ENCODE measurements at regions not wholly inside any gene's neighbourhood (a gene's known extent, or its start where the extent isn't known, plus 50 kb on each side); places are given as distances from the start of the nearest gene placed in this dataset.

DNA sequence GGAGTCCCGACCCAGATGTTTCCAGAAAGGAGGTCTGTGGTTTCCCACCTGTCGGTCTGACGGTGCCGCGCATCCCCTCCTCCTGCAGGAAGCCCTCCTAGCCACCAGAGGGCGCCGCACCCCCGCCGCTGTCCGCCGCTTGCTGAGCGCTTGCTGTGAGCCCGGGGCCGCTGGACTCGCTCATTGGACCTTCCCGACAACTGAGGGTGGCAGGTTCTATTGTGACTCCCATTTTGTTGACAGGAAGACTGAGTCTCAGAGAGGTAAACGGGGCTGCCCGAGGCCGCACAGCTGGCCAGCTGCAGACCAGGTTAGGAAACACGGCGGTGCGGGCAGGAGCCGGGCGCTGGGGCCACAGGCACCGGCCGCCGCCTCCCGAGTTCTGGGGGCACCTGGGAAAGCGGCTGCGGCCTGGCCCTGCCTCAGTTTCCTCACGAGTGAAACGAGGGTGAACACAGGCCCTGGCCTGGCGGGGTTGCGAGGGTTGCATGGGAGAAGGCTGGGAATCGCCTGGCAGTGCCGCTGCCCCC, 191.1 kb upstream of the CIBAR2 start:
- Mint-ChIP-seq H3K27ac (peak overlapping the region in 1 of 7 donors; percentile 76), H3K9me3 (peaks cover 0 to 2% (median 0%) of the 10 kb centered on the region in 7 donors), H3K4me3 (peak overlapping the region in 1 of 2 donors; percentile 69), H3K36me3 (no peaks in the 10 kb centered on the region), H3K27me3 (ENCODE audit: low read depth in 3 of 3) (peaks cover 3 to 5% (median 5%) of the 10 kb centered on the region in 3 donors), H3K4me1 (peaks cover 44% of the 10 kb centered on the region)
- Histone ChIP-seq H2AFZ (ENCODE audit: insufficient read depth, low read depth, low read length, poor library complexity, severe bottlenecking) (no peak overlapping the region), H3K4me3 (replicated peaks in 1 of 3; ENCODE audit: low read depth in 2 of 3, low read length in 3 of 3) (peak overlapping the region in 1 of 3 experiments; percentile 12), H3K79me2 (ENCODE audit: insufficient read depth, low read length) (no peaks in the 10 kb centered on the region), H3K27me3 (ENCODE audit: control insufficient read depth in 2 of 2, insufficient read depth in 2 of 2, low read length in 2 of 2) (no peaks in the 10 kb centered on the region), H3K4me2 (replicated peaks; ENCODE audit: extremely low read depth, low read length, poor library complexity, severe bottlenecking) (peak overlapping the region; percentile 34), H3K9ac (ENCODE audit: insufficient read depth, low read length, poor library complexity, severe bottlenecking) (no peak overlapping the region), H3K4me1 (ENCODE audit: control insufficient read depth in 1 of 2, insufficient read depth in 2 of 2, low read length in 2 of 2) (peaks cover 47 to 54% of the 10 kb centered on the region in 2 donors), H4K20me1 (ENCODE audit: insufficient read depth, low read length) (no peaks in the 10 kb centered on the region), H3K27ac (ENCODE audit: low read depth in 1 of 2, low read length in 2 of 2) (no peak overlapping the region), H3K36me3 (replicated peaks in 1 of 2; ENCODE audit: control insufficient read depth in 1 of 2, insufficient read depth in 2 of 2, low read length in 2 of 2) (no peaks in the 10 kb centered on the region), H3K9me3 (replicated peaks in 1 of 2; ENCODE audit: control insufficient read depth in 1 of 2, insufficient read depth in 1 of 2, low read length in 2 of 2) (no peaks in the 10 kb centered on the region)
- intact Hi-C loops (cut with micrococcal nuclease): loop anchor here (2.0 to 10.0 kb wide), 3 partner anchors 27 to 311 kb away; partner anchors contain the start of gene GSE1 (in 2 of the 2)
- TF ChIP-seq, protein P1, sequence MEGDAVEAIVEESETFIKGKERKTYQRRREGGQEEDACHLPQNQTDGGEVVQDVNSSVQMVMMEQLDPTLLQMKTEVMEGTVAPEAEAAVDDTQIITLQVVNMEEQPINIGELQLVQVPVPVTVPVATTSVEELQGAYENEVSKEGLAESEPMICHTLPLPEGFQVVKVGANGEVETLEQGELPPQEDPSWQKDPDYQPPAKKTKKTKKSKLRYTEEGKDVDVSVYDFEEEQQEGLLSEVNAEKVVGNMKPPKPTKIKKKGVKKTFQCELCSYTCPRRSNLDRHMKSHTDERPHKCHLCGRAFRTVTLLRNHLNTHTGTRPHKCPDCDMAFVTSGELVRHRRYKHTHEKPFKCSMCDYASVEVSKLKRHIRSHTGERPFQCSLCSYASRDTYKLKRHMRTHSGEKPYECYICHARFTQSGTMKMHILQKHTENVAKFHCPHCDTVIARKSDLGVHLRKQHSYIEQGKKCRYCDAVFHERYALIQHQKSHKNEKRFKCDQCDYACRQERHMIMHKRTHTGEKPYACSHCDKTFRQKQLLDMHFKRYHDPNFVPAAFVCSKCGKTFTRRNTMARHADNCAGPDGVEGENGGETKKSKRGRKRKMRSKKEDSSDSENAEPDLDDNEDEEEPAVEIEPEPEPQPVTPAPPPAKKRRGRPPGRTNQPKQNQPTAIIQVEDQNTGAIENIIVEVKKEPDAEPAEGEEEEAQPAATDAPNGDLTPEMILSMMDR (IDR thresholded peaks at IDR 0.05): peak; percentile 100
- peak; percentile 52 to 68 (median 58) for DNase-seq
- WGBS (ENCODE audit: insufficient coverage): 41% methylated on average over 36 of the region's 36 CpGs

DNA sequence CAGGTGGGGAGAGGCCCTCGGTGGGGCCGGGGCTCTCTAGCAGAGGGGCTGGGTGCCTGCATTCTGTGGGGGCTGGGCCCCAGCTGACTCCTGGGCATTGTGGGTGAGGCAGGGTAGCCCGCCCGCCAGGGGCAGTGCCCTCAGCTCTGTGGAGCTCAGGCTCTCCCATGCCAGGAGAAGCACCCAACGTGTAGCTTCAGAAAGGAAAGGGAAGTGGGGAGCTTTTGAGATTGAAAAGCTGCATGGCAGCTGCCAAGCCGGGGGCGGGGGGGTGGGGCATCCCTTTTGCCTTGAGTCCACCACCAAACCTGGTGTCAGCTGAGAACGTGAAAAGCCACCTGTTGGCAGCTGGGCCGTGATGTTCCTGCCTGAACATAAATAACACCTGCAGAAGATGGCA, 192.1 kb upstream of the CIBAR2 start:
- H3K27ac Mint-ChIP-seq: peak overlapping the region in 1 of 7 donors; percentile 43
- peaks cover 52% of the 10 kb centered on the region for H3K4me1 Mint-ChIP-seq
- intact Hi-C loops (cut with micrococcal nuclease): loop anchor here (10.0 kb wide), 2 partner anchors 250 to 310 kb away; partner anchors contain the start of gene GSE1 (in 2 of the 2)
- H3K36me3 Mint-ChIP-seq: no peaks in the 10 kb centered on the region
- TF ChIP-seq, protein P1 (IDR thresholded peaks at IDR 0.05): no peak
- H3K4me3 Mint-ChIP-seq: no peak overlapping the region
- Histone ChIP-seq H3K9ac (ENCODE audit: insufficient read depth, low read length, poor library complexity, severe bottlenecking) (no peak overlapping the region), H3K4me3 (replicated peaks in 1 of 3; ENCODE audit: low read depth in 2 of 3, low read length in 3 of 3) (no peak overlapping the region), H3K9me3 (replicated peaks in 1 of 2; ENCODE audit: control insufficient read depth in 1 of 2, insufficient read depth in 1 of 2, low read length in 2 of 2) (no peaks in the 10 kb centered on the region), H3K36me3 (replicated peaks in 1 of 2; ENCODE audit: control insufficient read depth in 1 of 2, insufficient read depth in 2 of 2, low read length in 2 of 2) (no peaks in the 10 kb centered on the region), H3K4me1 (ENCODE audit: control insufficient read depth in 1 of 2, insufficient read depth in 2 of 2, low read length in 2 of 2) (peaks cover 56 to 63% of the 10 kb centered on the region in 2 donors), H4K20me1 (ENCODE audit: insufficient read depth, low read length) (no peaks in the 10 kb centered on the region), H2AFZ (ENCODE audit: insufficient read depth, low read depth, low read length, poor library complexity, severe bottlenecking) (peak overlapping the region; percentile 59), H3K79me2 (ENCODE audit: insufficient read depth, low read length) (no peaks in the 10 kb centered on the region), H3K27ac (ENCODE audit: low read depth in 1 of 2, low read length in 2 of 2) (no peak overlapping the region), H3K4me2 (replicated peaks; ENCODE audit: extremely low read depth, low read length, poor library complexity, severe bottlenecking) (no peak overlapping the region), H3K27me3 (ENCODE audit: control insufficient read depth in 2 of 2, insufficient read depth in 2 of 2, low read length in 2 of 2) (no peaks in the 10 kb centered on the region)
- H3K9me3 Mint-ChIP-seq: peaks cover 0 to 2% (median 0%) of the 10 kb centered on the region in 7 donors
- peaks cover 3 to 5% (median 5%) of the 10 kb centered on the region in 3 donors for H3K27me3 Mint-ChIP-seq (ENCODE audit: low read depth in 3 of 3)
- WGBS (ENCODE audit: insufficient coverage): 0% methylated on average over 6 of the region's 9 CpGs
- peak; percentile 19 to 33 (median 27) for DNase-seq

Measured in CD14-positive monocyte (primary cell).